ENCODE measurements at regions not wholly inside any gene's neighbourhood (a gene's known extent, or its start where the extent isn't known, plus 50 kb on each side); places are given as distances from the start of the nearest gene placed in this dataset.
"Not testable (repeated sequence)": the region's sequence is repeated elsewhere in the genome, so short reads cannot be mapped to it uniquely, and the experiment has no call there.

DNA sequence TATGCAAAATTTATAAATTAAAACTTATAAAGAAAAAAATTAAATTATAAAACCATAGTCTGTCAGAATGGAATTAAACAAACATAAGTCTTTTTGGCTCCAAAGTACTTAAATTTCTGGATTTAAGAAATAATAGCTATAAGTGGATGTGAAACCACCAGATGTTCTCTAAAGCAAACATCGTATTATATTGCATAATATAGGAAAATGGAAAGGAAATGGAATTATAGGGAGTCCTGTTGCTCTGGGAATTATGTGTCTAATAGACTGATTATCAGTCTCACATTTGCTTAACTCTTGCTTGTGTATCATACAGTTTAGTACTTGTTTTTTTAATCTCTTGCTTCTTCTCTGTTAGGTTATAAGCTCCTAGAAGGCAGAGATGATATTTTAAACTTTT lies 819.2 kb downstream of the RAPGEF2 start:
- no peak overlapping the region for H3K4me3 ChIP-seq (ENCODE audit: low read length)
- peaks cover 4% of the 10 kb centered on the region for H3K9me3 ChIP-seq (replicated peaks; ENCODE audit: low read length)
- no peak overlapping the region for H3K9ac ChIP-seq (ENCODE audit: low read depth, low read length)
- H3K27me3 ChIP-seq (ENCODE audit: control insufficient read depth, insufficient read depth, low read length), result no peaks in the 10 kb centered on the region
- peaks cover 2% of the 10 kb centered on the region for H3K4me1 ChIP-seq (ENCODE audit: control insufficient read depth, insufficient read depth, low read length)
- H3K4me2 ChIP-seq (ENCODE audit: low read length), result no peak overlapping the region
- H3K36me3 ChIP-seq (ENCODE audit: insufficient read depth, low read length), result no peaks in the 10 kb centered on the region

DNA sequence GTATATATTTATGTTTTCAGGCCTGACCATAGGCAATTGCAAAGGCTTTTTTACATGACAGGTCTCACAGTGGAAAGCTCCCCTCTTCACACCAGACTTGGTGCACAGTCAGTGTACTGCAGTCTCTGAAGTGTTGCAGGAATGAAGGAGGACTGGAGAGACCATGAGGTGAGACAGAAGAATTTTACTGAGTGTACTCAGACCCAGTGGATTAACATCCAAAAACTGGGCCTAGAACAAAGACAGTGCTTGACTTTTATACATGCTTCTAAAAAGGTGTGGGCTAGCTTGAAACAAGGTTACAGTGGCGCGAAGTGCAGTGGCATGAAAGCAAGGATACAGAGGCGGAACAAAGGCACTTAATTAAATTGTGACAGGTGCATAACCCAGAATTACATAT lies 822.9 kb downstream of the RAPGEF2 start:
- H3K27me3 ChIP-seq (ENCODE audit: control insufficient read depth, insufficient read depth, low read length), result no peaks in the 10 kb centered on the region
- H3K4me1 ChIP-seq (ENCODE audit: control insufficient read depth, insufficient read depth, low read length), result peaks cover 5% of the 10 kb centered on the region
- H3K4me3 ChIP-seq (ENCODE audit: low read length), result no peak overlapping the region
- H3K9ac ChIP-seq (ENCODE audit: low read depth, low read length), result no peak overlapping the region
- no peak overlapping the region for H3K4me2 ChIP-seq (ENCODE audit: low read length)
- H3K9me3 ChIP-seq (replicated peaks; ENCODE audit: low read length), result peaks cover 4% of the 10 kb centered on the region
- no peaks in the 10 kb centered on the region for H3K36me3 ChIP-seq (ENCODE audit: insufficient read depth, low read length)

DNA sequence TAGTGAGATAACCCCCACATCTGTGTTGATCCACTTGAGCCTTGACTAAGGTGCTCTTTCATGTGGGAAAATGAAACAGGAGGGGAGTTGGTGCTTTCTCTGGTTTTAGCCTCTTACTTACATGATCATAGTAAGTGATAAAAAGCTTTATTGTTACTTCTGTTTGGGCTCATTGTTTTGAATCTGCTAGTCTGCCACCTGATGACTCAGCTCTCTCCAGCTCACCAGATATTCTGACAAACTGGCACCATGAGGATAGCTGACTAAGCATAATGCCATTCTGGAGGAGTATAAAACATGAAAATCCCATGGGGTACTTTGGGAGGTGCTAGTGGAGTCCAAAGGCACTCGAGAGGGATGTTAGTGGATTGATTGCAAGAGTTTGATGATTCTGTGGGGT lies 824.0 kb downstream of the RAPGEF2 start:
- no peak overlapping the region for H3K4me3 ChIP-seq (ENCODE audit: low read length)
- peaks cover 4% of the 10 kb centered on the region for H3K9me3 ChIP-seq (replicated peaks; ENCODE audit: low read length)
- H3K27me3 ChIP-seq (ENCODE audit: control insufficient read depth, insufficient read depth, low read length), result no peaks in the 10 kb centered on the region
- no peaks in the 10 kb centered on the region for H3K36me3 ChIP-seq (ENCODE audit: insufficient read depth, low read length)
- peaks cover 5% of the 10 kb centered on the region for H3K4me1 ChIP-seq (ENCODE audit: control insufficient read depth, insufficient read depth, low read length)
- peak overlapping the region; percentile 44 for H3K9ac ChIP-seq (ENCODE audit: low read depth, low read length)
- peak overlapping the region; percentile 4 for H3K4me2 ChIP-seq (ENCODE audit: low read length)

DNA sequence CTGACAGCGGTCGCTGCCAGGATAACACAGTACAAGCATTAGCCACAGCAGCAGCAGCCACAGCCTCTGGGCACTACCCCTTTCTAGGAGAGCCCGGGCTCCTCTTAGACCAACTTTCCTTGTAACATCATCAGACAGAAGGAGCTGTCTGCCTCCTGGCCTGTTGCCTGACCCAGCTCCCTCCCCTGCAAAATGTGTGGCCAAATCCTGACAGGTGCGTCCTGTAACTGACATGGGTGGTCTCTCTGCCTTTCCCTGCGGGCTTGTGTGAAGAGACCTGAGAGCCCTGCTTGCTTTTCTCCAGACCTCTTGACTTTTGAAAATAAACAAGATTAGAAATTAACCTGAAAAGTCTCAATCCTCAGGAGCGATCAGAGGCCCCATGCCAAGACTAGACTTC lies 824.9 kb downstream of the RAPGEF2 start:
- no peak overlapping the region for H3K9ac ChIP-seq (ENCODE audit: low read depth, low read length)
- H3K9me3 ChIP-seq (replicated peaks; ENCODE audit: low read length), result peaks cover 4% of the 10 kb centered on the region
- no peak overlapping the region for H3K4me3 ChIP-seq (ENCODE audit: low read length)
- H3K4me1 ChIP-seq (ENCODE audit: control insufficient read depth, insufficient read depth, low read length), result peaks cover 5% of the 10 kb centered on the region
- H3K4me2 ChIP-seq (ENCODE audit: low read length), result no peak overlapping the region
- H3K36me3 ChIP-seq (ENCODE audit: insufficient read depth, low read length), result no peaks in the 10 kb centered on the region
- no peaks in the 10 kb centered on the region for H3K27me3 ChIP-seq (ENCODE audit: control insufficient read depth, insufficient read depth, low read length)

DNA sequence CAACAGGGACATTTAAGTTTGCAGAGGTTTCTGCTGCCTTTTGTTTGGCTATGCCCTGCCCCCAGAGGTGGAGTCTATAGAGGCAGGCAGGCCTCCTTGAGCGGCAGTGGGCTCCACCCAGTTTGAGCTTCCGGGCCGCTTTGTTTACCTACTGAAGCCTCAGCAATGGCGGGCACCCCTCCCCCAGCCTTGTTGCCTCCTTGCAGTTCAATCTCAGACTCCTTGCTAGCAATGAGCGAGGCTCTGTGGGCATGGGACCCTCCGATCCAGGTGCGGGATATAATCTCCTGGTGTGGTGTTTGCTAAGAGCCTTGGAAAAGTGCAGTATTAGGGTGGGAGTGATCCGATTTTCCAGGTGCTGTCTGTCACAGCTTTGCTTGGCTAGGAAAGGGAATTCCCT lies 831.7 kb downstream of the RAPGEF2 start:
- H3K4me3 ChIP-seq (ENCODE audit: low read length); H3K4me2 ChIP-seq (ENCODE audit: low read length); H3K27me3 ChIP-seq (ENCODE audit: control insufficient read depth, insufficient read depth, low read length): not testable (repeated sequence)

DNA sequence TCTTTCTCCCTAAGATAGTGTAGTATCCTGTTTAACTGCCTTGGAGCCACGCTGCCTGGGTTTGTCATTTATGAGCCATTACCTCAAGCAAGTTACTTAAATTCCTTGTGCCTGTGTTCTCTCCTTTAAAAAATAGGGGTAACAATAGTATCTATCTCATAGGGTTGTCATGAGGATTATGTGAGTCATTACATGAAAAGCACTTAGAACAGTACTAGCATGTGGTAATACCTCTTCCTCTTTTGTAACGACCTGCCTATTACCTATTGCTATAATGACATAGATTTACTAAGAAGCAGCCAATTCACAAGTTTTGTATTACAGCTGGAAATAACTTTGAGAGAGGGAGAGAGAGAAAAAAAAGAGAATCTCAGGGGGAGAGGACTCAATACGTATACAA lies 834.7 kb downstream of the RAPGEF2 start:
- Histone ChIP-seq H3K4me3 (ENCODE audit: low read length) (no peak overlapping the region), H3K9ac (ENCODE audit: low read depth, low read length) (no peak overlapping the region)

More for the DNA sequence above, 831.7 kb downstream of the RAPGEF2 start:
- H3K4me1 ChIP-seq (ENCODE audit: control insufficient read depth, insufficient read depth, low read length); H3K9me3 ChIP-seq (replicated peaks; ENCODE audit: low read length); H3K9ac ChIP-seq (ENCODE audit: low read depth, low read length); H3K36me3 ChIP-seq (ENCODE audit: insufficient read depth, low read length): not testable (repeated sequence)

DNA sequence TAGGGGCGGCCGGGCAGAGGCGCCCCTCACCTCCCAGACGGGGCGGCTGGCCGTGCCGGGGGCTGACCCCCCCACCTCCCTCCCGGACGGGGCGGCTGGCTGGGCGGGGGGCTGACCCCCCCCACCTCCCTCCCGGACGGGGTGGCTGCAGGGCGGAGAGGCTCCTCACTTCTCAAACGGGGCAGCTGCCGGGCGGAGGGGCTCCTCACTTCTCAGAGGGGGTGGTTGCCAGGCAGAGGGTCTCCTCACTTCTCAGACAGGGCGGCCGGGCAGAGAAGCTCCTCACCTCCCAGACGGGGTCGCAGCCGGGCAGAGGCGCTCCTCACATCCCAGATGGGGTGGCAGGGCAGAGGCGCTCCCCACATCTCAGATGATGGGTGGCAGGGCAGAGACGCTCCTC lies 836.8 kb downstream of the RAPGEF2 start:
- not testable (repeated sequence) for H3K9ac ChIP-seq (ENCODE audit: low read depth, low read length); H3K9me3 ChIP-seq (replicated peaks; ENCODE audit: low read length); H3K4me1 ChIP-seq (ENCODE audit: control insufficient read depth, insufficient read depth, low read length); H3K4me3 ChIP-seq (ENCODE audit: low read length); H3K27me3 ChIP-seq (ENCODE audit: control insufficient read depth, insufficient read depth, low read length); H3K36me3 ChIP-seq (ENCODE audit: insufficient read depth, low read length); H3K4me2 ChIP-seq (ENCODE audit: low read length)

More for the DNA sequence above, 834.7 kb downstream of the RAPGEF2 start:
- Histone ChIP-seq H3K9me3 (replicated peaks; ENCODE audit: low read length) (no peaks in the 10 kb centered on the region), H3K4me2 (ENCODE audit: low read length) (no peak overlapping the region), H3K27me3 (ENCODE audit: control insufficient read depth, insufficient read depth, low read length) (no peaks in the 10 kb centered on the region), H3K4me1 (ENCODE audit: control insufficient read depth, insufficient read depth, low read length) (no peaks in the 10 kb centered on the region), H3K36me3 (ENCODE audit: insufficient read depth, low read length) (no peaks in the 10 kb centered on the region)

DNA sequence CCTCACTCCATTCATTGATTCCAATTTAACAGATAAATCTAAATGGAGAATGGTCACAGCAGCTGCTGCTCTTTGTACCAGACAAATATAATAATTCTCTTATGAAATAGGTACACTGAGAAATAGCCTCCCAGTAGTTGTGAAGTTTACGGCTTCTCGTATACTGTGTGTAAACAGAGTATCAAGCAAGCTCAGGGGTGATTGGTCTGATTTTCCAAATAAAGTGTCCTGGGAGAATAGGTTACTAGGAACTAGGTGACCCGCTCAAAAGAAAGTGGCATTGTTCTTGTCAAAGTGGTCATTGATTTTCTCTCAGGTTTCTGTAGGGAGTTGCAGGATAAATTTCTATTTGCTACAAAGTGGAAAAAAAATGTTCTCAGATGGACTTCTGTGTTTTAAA lies 838.2 kb downstream of the RAPGEF2 start:
- no peaks in the 10 kb centered on the region for H3K36me3 ChIP-seq (ENCODE audit: insufficient read depth, low read length)
- no peak overlapping the region for H3K4me3 ChIP-seq (ENCODE audit: low read length)
- no peak overlapping the region for H3K9ac ChIP-seq (ENCODE audit: low read depth, low read length)
- no peak overlapping the region for H3K4me2 ChIP-seq (ENCODE audit: low read length)
- no peaks in the 10 kb centered on the region for H3K4me1 ChIP-seq (ENCODE audit: control insufficient read depth, insufficient read depth, low read length)
- H3K27me3 ChIP-seq (ENCODE audit: control insufficient read depth, insufficient read depth, low read length), result no peaks in the 10 kb centered on the region
- H3K9me3 ChIP-seq (replicated peaks; ENCODE audit: low read length), result no peaks in the 10 kb centered on the region

DNA sequence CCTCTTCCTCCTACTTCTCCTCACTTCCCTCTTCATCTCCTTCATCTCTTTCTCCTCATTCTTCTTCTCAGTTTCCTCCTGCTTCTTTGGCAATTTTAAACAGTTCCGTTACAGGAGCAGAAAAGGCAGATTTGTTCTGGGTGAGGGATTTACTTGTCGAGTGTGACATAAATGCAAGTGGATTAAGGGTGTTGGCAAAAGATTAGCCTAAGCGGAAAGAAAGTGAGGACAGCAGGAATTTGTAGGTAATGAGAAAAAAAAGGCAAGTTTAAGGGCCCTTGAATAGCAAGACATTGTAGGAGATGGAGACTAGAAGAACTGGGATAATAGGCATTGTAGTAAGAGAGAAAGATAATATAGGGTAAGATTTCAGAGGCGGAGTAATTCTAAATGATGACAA lies 841.6 kb downstream of the RAPGEF2 start:
- H3K9me3 ChIP-seq (replicated peaks; ENCODE audit: low read length), result no peaks in the 10 kb centered on the region
- H3K4me1 ChIP-seq (ENCODE audit: control insufficient read depth, insufficient read depth, low read length), result no peaks in the 10 kb centered on the region
- H3K27me3 ChIP-seq (ENCODE audit: control insufficient read depth, insufficient read depth, low read length), result no peaks in the 10 kb centered on the region
- no peak overlapping the region for H3K4me2 ChIP-seq (ENCODE audit: low read length)
- H3K4me3 ChIP-seq (ENCODE audit: low read length), result no peak overlapping the region
- no peaks in the 10 kb centered on the region for H3K36me3 ChIP-seq (ENCODE audit: insufficient read depth, low read length)
- H3K9ac ChIP-seq (ENCODE audit: low read depth, low read length), result no peak overlapping the region

DNA sequence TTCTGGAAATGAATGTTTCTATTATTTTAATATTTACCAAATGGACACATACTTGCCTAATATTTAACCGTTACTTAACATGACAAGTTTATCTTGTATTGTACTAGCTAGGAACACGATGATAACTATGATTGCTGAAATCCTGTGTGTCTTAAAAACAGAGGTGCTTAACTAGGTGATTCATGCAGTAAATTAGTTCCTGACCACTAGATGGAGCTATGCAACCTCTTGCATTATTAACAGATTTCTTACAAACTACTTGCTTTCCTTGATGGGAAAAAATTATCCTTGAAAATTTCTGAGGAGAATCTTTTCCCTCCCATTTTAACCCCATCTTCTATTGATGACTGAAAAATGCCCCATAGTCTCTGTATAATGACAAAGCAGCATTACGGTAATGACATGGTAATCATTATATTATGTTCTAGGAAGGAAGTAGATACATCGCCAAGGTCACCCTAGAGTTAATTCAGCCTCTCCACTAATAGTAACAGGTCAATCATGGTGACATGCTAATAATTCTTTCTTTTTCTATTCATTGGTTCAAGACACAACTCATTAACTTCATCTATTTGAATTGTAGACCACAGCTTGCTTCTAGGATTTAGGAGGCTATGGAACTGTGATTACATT lies 844.2 kb downstream of the RAPGEF2 start:
- Histone ChIP-seq H3K9me3 (replicated peaks; ENCODE audit: low read length) (no peaks in the 10 kb centered on the region), H3K4me1 (ENCODE audit: control insufficient read depth, insufficient read depth, low read length) (no peaks in the 10 kb centered on the region), H3K36me3 (ENCODE audit: insufficient read depth, low read length) (no peaks in the 10 kb centered on the region), H3K9ac (ENCODE audit: low read depth, low read length) (no peak overlapping the region), H3K4me3 (ENCODE audit: low read length) (no peak overlapping the region), H3K27me3 (ENCODE audit: control insufficient read depth, insufficient read depth, low read length) (no peaks in the 10 kb centered on the region), H3K4me2 (ENCODE audit: low read length) (no peak overlapping the region)

DNA sequence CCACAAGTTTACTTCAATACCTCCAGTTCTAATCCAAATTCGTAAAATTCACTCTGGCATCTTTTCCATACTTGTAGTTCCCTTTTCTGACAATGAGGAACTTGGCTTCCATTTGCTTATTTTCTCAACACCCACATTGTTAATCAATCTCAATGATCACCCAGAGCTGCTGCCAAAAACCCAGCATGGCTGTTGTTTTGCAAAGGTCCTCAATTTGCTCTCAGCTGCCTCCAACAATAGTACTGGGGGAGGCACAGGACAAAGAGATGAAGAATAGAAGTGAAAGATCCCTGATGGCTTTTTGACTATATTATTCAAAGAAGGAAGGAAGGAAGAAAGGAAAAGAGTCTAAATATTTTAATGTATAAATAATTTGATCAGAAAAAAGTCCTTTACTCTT lies 847.8 kb downstream of the RAPGEF2 start:
- Histone ChIP-seq H3K9me3 (replicated peaks; ENCODE audit: low read length) (no peaks in the 10 kb centered on the region), H3K27me3 (ENCODE audit: control insufficient read depth, insufficient read depth, low read length) (no peaks in the 10 kb centered on the region), H3K36me3 (ENCODE audit: insufficient read depth, low read length) (no peaks in the 10 kb centered on the region), H3K4me1 (ENCODE audit: control insufficient read depth, insufficient read depth, low read length) (no peaks in the 10 kb centered on the region), H3K9ac (ENCODE audit: low read depth, low read length) (no peak overlapping the region), H3K4me3 (ENCODE audit: low read length) (no peak overlapping the region), H3K4me2 (ENCODE audit: low read length) (no peak overlapping the region)

DNA sequence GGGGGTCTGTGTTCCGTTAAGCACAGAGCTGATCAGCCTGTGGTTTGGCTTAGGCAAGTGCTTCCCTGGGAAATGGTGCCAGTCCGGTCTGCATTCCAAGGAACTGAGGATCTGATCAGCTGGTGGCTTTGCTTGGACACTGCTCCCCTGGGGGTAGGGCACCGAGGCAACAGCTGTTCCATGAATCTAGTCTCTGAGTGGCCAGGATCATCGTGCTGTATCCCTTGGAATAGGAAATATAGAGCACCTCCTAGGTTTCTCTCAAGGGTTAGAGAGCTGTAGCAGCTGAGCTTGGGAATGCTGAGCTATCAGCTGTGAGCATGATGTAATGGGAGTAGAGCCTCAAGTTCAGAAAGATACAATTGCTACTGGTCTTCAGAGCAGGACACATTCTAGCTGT lies 863.9 kb downstream of the RAPGEF2 start:
- Histone ChIP-seq H3K27me3 (ENCODE audit: control insufficient read depth, insufficient read depth, low read length) (no peaks in the 10 kb centered on the region), H3K4me3 (ENCODE audit: low read length) (no peak overlapping the region), H3K4me2 (ENCODE audit: low read length) (no peak overlapping the region), H3K9me3 (replicated peaks; ENCODE audit: low read length) (no peaks in the 10 kb centered on the region), H3K9ac (ENCODE audit: low read depth, low read length) (no peak overlapping the region), H3K4me1 (ENCODE audit: control insufficient read depth, insufficient read depth, low read length) (peaks cover 6% of the 10 kb centered on the region), H3K36me3 (ENCODE audit: insufficient read depth, low read length) (no peaks in the 10 kb centered on the region)

All from skeletal muscle satellite cell (primary cell).